ENCODE measurements at regions not wholly inside any gene's neighbourhood (a gene's known extent, or its start where the extent isn't known, plus 50 kb on each side); places are given as distances from the start of the nearest gene placed in this dataset.
"Not testable (repeated sequence)": the region's sequence is repeated elsewhere in the genome, so short reads cannot be mapped to it uniquely, and the experiment has no call there.

DNA sequence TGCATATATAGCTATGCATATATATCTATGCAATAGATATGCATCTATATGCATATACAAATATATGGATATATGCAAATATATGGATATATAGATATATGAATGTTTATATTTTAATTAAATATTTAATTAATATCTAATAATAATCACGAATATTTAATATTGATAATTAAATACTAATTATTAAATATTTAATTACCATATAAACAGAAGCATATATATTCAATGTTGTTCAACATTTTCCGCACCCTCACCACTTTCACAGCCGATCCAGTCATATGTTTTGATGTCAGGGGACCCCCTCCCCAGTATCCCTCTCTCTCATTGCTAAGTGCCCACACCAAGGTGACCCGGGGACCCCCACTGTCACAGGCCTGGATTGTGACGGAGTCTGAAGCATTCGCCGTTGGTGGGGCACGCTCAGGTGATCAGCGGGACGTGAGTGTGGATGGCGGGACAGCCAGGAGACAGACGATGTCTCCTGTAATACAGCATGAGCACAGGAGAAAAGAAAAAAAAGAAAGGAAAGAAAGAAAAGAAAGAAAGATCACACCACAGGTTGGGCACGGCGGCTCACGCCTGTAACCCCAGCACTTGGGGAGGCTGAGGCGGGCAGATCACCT, 199.7 kb downstream of the CRLF2 start:
- DNase-seq (ENCODE audit: low spot score): no peak

DNA sequence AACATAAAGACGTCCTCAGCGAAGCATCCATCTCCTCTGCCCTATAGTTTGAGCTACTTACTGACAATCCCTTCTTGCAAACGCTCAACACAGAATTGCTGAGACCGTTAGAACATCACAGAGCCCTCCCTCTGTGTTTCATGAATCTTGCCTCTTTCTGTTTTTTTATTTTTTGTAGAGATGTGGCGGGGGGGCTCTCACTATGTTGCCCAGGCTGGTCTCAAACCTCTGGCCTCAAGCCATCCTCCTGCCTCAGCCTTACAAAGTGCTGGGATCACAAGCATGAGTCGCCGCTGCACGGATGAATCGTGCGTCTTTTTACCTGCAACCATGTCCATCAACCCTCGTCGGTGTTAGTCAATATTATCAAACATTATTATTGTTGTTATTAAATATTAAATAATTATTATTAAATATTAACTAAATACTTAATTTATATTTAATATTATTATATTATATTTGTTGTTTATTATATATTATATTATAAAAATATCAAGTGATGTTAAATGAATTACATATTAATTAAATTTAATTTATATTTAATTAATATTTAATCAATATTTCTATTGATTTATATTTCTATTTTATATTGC, 200.7 kb downstream of the CRLF2 start:
- DNase-seq (ENCODE audit: low spot score): no peak

DNA sequence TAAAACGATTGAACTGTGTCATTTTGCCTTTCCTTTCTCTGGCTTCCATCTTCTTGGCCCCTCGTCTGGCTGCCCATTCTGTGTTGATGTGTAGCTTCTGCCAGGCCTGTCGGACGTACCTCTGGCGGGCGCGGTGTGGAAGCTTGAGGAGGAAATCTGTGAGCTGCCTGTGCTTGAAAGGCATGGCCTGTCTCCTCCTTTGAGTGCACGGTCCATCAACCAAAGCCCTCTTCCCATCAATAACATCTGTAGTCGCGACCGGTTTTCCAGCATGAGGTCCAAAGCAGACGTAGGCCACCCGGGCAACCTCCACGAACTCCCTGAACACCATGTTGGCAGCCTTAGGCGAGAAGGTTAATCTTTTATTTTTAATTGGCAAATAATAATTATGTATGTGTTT, 202.7 kb downstream of the CRLF2 start:
- no peak for DNase-seq (ENCODE audit: low spot score)

DNA sequence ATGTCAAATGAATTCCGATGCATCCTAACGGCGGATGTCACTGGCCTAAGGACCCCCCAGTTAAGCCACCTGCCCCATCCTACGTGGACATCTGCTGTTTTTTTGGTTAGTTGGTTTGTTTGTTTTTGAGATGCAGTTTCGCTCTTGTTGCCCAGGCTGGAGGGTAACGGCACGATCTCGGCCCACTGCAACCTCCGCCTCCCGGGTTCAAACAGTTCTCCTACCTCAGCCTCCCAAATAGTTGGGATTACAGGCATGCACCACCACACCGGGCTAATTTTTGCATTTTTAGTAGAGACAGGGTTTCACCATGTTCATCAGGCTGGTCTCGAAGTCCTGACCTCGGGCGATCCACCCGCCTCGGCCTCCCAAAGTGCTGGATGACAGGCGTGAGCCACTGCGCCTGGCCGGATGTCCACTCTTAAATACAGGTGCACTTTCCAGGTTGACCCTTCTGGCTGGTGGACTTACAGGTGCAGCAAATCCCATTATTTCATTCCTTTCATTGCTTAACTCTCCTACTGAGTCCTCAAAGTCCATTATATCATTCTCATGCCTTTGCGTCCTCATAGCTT, 206.2 kb downstream of the CRLF2 start:
- DNase-seq (ENCODE audit: low spot score): no peak

DNA sequence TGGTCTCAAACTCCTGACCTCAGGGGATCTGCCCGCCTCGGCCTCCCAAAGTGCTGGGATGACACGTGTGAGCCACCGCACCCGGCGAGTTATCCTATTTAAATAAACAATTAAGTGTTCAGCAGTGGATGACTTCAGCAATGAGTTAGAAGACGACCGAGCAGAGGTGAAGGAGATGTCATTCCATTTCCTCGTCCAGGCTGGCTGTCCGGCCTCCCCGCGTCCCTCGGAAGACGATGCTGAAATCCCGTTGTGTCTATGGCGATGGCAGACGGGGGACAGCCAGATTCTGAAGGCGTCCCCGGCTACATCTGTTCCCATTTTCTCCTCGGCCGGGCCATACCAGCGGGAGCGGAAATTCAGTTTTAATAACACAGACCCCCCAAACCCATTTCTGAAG, 209.8 kb downstream of the CRLF2 start:
- DNase-seq (ENCODE audit: low spot score): no peak

DNA sequence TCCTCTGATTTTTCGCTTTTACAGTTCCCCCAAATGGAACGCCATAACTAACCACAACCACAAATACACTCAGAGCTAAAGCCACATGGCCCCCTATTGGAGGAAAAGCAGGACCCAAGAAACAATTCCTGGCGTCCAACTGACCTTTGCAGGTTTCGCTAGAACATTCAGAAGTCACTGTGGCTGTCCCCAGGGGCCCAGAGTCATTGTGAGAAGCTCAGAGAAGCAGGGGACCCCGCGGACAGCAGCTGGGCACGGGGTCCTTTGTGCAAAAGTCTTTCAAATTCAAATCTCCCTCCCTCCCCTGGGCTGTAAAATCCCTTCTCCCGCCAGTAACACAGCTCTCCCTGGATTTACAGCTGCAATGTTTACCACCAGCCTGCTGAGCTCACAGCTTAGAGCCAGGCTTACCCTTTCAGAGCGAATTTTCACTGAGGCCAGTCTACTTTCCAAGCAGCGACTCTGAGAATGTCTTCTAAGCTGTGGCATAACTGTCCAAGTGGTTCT, 214.8 kb downstream of the CRLF2 start:
- no peak for DNase-seq (ENCODE audit: low spot score)

DNA sequence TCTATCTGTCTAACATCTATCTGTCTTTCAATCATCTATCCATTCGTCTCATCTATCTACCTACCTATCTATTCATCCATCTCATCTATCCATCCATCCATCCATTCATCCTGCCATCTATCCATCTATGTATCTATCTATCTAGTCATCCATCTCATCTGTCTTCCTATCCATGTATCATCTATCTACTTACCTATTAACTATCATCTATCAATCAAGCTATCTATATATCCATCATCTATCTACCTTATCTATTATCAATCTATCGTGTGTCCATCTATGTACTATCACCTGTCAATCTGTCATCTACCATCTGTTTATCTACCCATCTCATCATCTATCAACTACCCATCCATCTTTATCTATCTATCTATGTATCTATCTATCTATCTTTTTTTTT, 217.7 kb downstream of the CRLF2 start:
- DNase-seq (ENCODE audit: low spot score): no peak

DNA sequence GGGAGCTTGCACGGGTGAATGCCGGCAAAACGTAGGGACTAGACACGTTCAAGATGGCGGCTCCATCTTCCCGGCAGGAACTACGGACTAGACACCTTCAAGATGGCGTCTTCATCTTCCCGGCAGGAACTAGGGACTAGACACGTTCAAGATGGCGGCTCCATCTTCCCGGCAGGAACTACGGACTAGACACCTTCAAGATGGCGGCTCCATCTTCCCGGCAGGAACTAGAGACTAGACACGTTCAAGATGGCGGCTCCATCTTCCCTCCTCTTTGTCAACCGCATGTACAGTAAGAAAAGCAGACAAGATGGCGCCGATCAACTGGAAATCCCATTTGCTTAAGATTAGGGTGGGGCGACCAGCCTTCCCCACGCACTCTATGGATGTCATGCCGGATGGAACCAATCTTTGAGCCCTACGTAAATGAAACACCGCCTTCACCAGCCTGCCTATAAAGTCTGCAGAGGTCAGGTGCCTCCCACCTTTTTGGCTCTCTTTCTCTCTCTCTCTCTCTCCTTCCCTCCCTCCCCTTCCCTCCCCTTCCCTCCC, 222.4 kb downstream of the CRLF2 start:
- peak; percentile 26 for DNase-seq (ENCODE audit: low spot score)

DNA sequence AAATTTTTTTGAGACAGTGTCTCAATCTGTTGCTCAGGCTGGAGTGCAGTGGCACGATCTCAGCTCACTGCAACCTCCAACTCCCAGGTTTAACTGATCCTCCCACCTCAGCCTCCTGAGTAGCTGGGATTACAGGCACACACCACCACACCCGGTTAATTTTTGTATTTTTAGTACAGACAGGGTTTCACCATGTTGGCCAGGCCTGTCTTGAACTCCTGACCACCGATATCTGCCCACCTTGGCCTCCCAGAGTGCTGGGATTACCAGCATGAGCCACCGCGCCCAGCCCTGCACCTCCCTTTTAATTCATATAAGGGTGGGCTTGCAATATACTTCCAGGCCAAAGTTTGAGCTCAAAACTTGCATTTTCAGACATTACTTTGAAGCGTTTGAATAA, 223.9 kb downstream of the CRLF2 start:
- DNase-seq (ENCODE audit: low spot score): not testable (repeated sequence)

DNA sequence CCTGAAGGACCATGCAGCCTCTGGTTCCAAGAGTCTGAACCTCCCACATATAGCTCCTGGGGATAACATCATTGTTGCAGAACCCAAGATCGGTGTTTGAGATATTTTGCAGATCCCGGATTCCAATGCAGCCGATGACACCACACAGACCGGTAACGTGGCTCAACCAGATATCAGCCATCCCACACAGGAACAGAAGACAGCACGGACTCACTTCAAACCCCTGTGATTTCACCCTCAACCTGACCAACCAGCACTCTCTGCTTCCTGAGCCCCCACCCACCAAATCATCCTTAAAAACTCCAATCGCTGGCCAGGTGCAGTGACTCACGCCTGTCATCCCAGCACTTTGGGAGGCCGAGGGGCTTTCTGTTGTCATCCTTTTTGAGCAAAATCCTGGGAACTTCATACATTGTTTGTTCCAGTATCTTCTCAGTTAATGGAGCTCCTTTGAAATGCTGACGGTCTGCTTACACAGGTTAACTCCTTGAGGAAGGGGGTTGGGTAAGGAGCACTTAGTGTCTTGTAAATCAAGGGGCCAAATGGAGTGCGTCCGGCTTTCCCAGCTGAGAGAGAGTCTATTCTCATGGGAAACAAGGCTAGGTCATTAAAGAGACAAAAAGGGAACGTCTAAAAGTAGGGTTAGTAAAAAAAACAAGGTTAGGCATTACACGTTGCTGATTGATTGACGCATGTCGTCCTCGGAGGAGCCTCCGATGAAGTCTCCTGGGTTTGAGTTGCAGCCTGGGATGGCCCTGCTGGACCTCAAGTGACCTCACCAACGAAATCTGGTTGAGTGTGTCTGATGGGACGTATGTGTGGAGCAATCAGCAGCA, 230.4 kb downstream of the CRLF2 start:
- DNase-seq (ENCODE audit: low spot score): no peak

DNA sequence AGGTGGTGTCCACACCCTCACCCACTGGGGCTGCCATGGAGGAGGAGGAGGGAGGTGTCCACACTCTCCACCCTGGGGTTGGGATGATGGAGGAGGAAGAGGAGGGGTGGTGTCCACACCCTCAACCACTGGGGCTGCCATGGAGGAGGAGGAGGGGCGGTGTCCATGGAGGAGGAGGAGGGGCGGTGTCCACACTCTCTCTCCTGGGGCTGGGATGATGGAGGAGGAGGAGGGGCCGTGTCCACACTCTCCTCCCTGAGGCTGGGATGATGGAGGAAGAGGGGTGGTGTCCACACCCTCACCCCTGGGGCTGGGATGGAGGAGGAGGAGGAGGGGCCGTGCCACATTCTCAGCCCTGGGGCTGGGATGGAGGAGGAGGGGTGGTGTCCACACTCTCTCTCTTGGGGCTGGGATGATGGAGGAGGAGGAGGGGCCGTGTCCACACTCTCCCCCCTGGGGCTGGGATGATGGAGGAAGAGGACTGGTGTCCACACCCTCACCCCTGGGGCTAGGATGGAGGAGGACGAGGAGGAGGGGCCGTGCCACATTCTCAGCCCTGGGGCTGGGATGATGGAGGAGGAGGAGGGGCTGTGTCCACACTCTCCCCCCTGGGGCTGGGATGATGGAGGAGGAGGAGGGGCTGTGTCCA, 231.7 kb downstream of the CRLF2 start:
- no peak for DNase-seq (ENCODE audit: low spot score)

DNA sequence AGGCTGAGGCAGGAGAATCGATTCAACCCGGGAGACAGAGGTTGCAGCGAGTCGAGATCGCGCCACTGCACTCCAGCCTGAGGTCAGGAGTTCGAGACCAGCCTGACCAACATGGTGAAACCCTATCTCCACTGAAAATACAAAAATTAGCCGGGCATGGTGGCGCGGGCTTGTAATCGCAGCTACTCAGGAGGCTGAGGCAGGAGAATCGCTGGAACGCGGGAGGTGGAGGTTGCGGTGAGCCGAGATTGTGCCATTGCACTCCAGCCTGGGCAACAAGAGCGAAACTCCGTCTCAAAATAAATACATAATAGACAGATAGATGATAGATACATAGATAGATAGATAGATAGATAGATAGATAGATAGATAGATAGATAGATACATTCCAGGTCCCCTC, 233.3 kb downstream of the CRLF2 start:
- DNase-seq (ENCODE audit: low spot score): not testable (repeated sequence)

DNA sequence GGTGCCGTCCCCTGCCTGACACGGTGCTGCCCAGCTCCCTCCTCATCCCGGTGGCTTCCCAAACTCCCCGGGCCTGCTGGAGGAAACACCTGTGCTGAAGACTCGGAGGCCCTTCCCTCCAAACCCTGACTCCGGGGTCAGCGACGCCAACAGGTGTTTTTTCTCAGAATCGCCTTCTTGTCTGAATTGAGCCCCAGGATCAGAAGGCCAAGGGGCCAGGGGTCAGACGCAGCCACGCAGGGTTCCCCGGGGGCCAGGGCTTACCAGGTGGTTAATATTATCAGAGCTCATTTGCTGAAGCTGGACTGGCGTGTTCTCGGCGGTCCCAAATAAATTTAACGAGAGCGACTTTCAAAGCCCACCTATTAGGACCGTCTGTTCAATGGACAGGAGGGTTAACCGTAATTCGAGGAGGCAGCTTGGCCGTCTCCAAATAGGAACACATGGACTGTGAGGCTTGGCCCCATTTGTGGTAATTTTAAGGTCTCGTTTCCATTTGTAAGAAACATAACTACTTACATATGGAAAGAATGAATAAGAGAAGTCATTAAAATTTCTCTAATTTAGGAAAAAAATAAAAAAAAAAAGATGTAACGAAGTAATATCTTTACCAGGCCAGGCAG, 239.3 kb downstream of the CRLF2 start:
- DNase-seq (ENCODE audit: low spot score): no peak

DNA sequence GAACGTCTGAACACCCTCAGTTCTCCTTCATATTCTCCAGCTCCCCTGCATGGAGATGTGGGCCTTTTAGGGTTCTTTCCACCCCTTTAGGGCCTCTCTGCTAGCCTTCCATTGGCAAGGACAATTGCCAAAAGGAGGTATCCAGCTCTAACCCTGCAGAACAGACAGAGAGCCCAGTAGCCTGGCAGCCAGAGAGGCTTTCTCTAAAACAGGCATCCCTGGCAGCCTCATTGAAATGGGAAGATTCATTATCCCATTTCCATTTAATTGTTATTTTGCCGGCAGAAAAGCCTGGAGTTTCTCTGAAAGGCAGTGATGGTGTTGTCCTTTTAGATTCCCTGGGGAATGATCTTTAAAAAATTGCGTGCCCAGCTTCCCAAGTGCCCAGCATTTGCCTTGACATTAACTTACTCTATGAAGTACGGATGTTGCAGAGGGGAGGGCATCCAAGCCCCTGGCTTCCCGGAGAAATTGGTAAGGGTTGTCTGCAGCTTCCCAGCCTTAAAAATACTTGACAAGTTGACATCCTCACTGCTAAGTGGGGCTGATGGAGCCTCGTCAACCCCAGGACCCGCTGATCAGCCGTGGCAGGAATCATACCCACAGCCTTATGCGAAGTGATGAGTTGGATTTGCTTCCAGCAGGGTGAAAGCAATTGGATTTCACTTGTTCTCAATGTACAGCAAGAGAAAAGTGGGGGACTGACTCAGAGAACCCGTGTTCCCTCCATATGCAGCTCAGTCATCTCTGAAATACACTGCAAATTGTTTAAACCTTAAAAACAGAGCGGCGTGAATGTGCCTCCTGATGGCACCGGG, 244.1 kb downstream of the CRLF2 start:
- no peak for DNase-seq (ENCODE audit: low spot score)

DNA sequence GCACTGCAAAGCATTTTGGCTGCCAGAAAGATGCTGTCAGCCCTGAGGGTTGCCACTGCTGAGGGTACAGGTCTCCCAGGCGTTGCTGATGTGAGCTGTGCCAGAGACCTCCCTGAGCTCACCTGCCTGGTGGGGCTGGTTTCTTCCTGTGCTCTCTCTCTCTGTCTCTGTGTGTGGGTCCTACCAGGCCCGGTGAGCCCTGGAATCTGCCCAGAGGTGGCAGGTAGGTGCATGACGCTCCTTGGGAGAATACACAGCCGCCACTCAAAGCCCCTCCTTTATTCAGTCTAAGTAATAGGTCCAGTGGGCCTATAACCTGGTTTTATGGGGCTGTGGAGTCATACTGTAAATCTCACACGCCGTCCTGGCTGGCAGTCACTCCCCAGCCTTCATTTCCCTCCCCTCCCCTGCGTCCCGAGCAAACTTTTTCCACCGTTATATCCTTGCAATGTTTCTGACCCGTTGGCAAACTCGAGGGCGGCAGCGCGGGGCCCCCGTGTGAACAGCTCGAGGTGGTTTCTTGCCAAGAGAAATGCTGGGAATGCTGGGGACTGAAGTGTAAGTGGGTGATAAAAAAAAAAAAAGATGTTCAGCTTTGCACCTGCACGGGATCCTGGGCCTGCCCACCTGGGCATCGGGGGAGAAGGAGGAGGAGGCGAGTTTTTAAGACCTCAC, 245.9 kb downstream of the CRLF2 start:
- DNase-seq (ENCODE audit: low spot score): no peak

DNA sequence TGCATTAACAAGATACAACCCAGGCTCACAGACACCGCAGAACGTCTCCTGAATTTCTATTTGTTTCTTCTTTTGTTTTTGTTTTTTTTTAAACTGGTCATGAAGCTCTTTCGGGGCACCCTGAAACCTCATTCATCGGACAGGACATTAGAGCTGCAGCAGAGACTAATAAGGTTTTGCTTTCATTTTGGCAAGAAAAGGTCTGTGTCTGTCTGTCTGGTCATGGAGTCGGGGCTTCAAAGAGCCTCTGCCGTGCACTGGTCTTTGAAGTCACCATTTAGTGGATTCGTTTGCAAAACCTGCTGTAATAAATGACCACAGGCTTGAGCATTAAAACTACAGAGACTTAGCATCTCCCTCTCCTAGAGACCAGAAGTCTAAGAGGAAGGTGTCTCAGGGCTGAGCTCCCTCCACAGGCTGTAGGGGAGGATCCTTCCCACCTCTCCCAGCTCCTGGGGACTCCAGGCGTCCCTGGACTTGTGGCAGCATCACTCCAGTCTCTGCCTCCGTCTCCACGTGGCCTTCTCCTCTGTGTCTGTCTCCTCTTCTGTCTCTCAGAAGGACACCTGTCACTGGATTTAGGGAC, 247.5 kb downstream of the CRLF2 start:
- no peak for DNase-seq (ENCODE audit: low spot score)

DNA sequence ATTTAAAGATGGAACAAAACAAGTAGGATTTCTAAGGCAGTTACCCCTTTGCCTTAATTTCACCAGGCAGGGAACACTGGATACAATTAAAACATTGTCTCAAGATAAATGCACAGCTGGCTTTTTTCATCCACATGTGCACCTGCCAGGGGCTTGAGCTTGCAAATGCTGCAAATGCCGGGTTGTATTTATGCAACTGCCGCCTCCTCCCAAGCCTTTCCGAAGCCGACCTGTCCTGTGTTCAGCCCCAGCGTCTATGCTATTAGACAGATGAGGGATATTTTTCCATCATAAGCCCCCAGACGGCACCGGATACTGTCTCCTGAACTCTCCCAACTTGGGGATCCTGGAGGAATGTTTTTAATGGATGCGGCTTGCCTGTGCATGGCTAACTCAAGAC, 251.6 kb downstream of the CRLF2 start:
- DNase-seq (ENCODE audit: low spot score): no peak

DNA sequence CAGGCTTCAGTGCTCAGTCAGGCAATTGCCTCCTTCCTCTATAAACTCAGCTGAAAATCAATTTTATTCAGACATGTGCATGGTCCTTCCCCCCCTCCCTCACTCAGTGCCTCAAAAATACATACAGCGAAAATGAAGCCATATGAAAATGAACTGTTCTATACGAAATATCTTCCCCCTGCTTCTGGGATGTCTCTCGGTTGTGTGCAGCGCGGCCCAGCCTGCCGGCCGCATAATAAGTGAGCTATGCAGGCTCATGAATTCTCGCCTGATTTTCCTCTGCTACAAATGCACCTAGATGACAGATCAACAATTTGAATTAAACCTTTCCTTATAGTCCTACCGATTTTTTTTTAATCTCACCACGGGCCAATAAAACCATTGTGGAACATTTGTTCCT, 252.9 kb downstream of the CRLF2 start:
- no peak for DNase-seq (ENCODE audit: low spot score)

DNA sequence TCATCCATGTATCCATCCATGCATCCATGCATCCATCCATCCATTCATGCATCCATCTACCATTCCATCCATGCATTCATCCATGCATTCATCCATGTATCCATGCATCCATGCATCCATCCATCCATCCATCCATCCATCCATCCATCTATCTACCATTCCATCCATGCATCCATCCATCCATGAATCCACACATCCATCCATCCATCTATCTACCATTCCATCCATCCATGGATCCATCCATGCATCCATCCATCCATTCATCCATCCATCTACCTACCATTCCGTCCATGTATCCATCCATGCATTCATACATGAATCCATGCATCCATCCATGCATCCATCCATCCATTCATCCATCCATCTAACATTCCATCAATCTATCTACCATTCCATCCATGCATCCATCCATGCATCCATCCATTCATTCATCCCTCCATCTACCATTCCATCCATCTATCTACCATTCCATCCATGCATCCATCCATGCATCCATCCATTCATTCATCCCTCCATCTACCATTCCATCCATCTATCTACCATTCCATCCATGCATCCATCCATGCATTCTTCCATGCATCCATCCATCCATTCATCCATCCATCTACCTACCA, 257.2 kb downstream of the CRLF2 start:
- DNase-seq (ENCODE audit: low spot score): not testable (repeated sequence)

Measured in putamen (tissue), 1 donor.